ENCODE measurements at regions not wholly inside any gene's neighbourhood (a gene's known extent, or its start where the extent isn't known, plus 50 kb on each side); places are given as distances from the start of the nearest gene placed in this dataset.

GRCh38 chr22:46061501-46062231 lies 84.7 kb upstream of the WNT7B start:
- no peak for TF ChIP-seq CTCF (IDR thresholded peaks at IDR 0.05; ENCODE audit: control extremely low read depth, extremely low read depth, low read depth, missing control alignments)
- ChIA-PET CTCF (no interaction called here), POLR2A (no interaction called here)
- DNase-seq (ENCODE audit: extremely low spot score): no peak

GRCh38 chr22:46062232-46062615 lies 85.3 kb upstream of the WNT7B start:
- ChIA-PET CTCF (no interaction called here), POLR2A (no interaction called here)
- no peak for TF ChIP-seq CTCF (IDR thresholded peaks at IDR 0.05; ENCODE audit: control extremely low read depth, extremely low read depth, low read depth, missing control alignments)

GRCh38 chr22:46062971-46063631 lies 86.1 kb upstream of the WNT7B start:
- TF ChIP-seq CTCF (IDR thresholded peaks at IDR 0.05; ENCODE audit: control extremely low read depth, extremely low read depth, low read depth, missing control alignments): no peak
- ChIA-PET CTCF (no interaction called here), POLR2A (no interaction called here)
- no peak for DNase-seq (ENCODE audit: extremely low spot score)

More at GRCh38 chr22:46062232-46062615, 85.3 kb upstream of the WNT7B start:
- no peak for DNase-seq (ENCODE audit: extremely low spot score)

- CTCF ChIA-PET: no interaction called here
- no peak for DNase-seq (ENCODE audit: extremely low spot score)
- POLR2A ChIA-PET: no interaction called here
- TF ChIP-seq CTCF (IDR thresholded peaks at IDR 0.05; ENCODE audit: control extremely low read depth, extremely low read depth, low read depth, missing control alignments): no peak
These were observed 86.5 kb upstream of the PPARA start for GRCh38 chr22:46063846-46064227.

- CTCF ChIA-PET: no interaction called here
- no peak for TF ChIP-seq CTCF (IDR thresholded peaks at IDR 0.05; ENCODE audit: control extremely low read depth, extremely low read depth, low read depth, missing control alignments)
- no peak for DNase-seq (ENCODE audit: extremely low spot score)
- POLR2A ChIA-PET: no interaction called here
These were observed 85.9 kb upstream of the PPARA start for GRCh38 chr22:46064228-46064965.

- CTCF ChIA-PET: no interaction called here
- POLR2A ChIA-PET: no interaction called here
- no peak for DNase-seq (ENCODE audit: extremely low spot score)
- TF ChIP-seq CTCF (IDR thresholded peaks at IDR 0.05; ENCODE audit: control extremely low read depth, extremely low read depth, low read depth, missing control alignments): no peak
These were observed 85.2 kb upstream of the PPARA start for GRCh38 chr22:46064966-46065666.
